IMR-90 (cell line): ENCODE measurements at regions not wholly inside any gene's neighbourhood (a gene's known extent, or its start where the extent isn't known, plus 50 kb on each side); places are given as distances from the start of the nearest gene placed in this dataset.

Source experiments
- BHLHE40 ChIP-seq: fragments of 150-350 bp; IDR thresholded peaks from 2 replicates; pipeline ENCODE4 v1.6.1; 2016; ENCODE audit warnings: mild to moderate bottlenecking, low read depth, low read length
- CEBPB ChIP-seq: IDR thresholded peaks from 2 replicates; pipeline ENCODE4 v1.6.1; 2012; ENCODE audit warnings: low read depth, low read length, improper control_type of control experiment
- MAFK ChIP-seq: IDR thresholded peaks from 2 replicates; pipeline ENCODE4 v1.6.1; 2012; ENCODE audit warnings: low read depth, low read length, improper control_type of control experiment
- MAZ ChIP-seq: IDR thresholded peaks from 2 replicates; pipeline ENCODE4 v1.6.1; 2012; ENCODE audit warnings: low read depth, mild to moderate bottlenecking, low read length, improper control_type of control experiment, moderate library complexity, borderline replicate concordance
- MXI1 ChIP-seq: IDR thresholded peaks from 2 replicates; pipeline ENCODE4 v1.6.1; 2012; ENCODE audit warnings: low read depth, mild to moderate bottlenecking, low read length, moderate library complexity, borderline replicate concordance
- POLR2A ChIP-seq: IDR thresholded peaks from 2 replicates; pipeline ENCODE4 v1.6.1; 2012; ENCODE audit warnings: mild to moderate bottlenecking, low read depth, low read length
- RAD21 ChIP-seq: IDR thresholded peaks from 2 replicates; pipeline ENCODE4 v1.6.1; 2012; ENCODE audit warnings: low read length, improper control_type of control experiment
- RCOR1 ChIP-seq: IDR thresholded peaks from 2 replicates; pipeline ENCODE4 v1.6.1; 2012; ENCODE audit warnings: mild to moderate bottlenecking, low read length, improper control_type of control experiment; ENCODE audit not compliant: insufficient replicate concordance
- RFX5 ChIP-seq: IDR thresholded peaks from 2 replicates; pipeline ENCODE4 v1.8.0; 2012; ENCODE audit warnings: low read depth, mild to moderate bottlenecking, low read length, moderate library complexity
- SMC3 ChIP-seq: fragments of 150-350 bp; IDR thresholded peaks from 2 replicates; pipeline ENCODE4 v1.6.1; 2016; ENCODE audit warnings: low read depth, mild to moderate bottlenecking, antibody characterized with exemption, low read length, moderate library complexity
- USF2 ChIP-seq: fragments of 150-350 bp; IDR thresholded peaks from 2 replicates; pipeline ENCODE4 v1.6.1; 2017; ENCODE audit warnings: mild to moderate bottlenecking, antibody characterized with exemption, low read length, low read depth
- TF ChIP-seq, protein P1 (sequence below): conservative IDR thresholded peaks from 2 replicates; pipeline ENCODE4 v1.5.1; 2012; ENCODE audit warnings: mild to moderate bottlenecking, low read depth, low read length, improper control_type of control experiment

DNA sequence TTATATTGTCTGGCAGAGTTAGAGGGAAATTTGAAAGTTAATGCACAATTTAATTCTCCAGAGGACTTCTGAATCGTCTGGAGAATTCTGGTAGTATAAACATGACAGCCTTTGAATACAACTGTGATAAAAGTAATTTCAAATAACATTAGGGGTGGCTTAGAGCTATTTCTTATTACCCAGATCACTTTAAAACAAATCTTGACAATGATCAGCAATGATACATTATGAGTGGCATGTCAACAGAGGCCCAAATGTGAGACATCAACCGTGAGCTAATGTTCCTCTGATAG, 259.1 kb downstream of the HACE1 start:
- TF ChIP-seq POLR2A (no peak), CEBPB (no peak), MAZ (no peak), USF2 (no peak), SMC3 (no peak), RCOR1 (no peak), MAFK (no peak), MXI1 (no peak), BHLHE40 (no peak), RAD21 (no peak), RFX5 (no peak)
- TF ChIP-seq, protein P1, sequence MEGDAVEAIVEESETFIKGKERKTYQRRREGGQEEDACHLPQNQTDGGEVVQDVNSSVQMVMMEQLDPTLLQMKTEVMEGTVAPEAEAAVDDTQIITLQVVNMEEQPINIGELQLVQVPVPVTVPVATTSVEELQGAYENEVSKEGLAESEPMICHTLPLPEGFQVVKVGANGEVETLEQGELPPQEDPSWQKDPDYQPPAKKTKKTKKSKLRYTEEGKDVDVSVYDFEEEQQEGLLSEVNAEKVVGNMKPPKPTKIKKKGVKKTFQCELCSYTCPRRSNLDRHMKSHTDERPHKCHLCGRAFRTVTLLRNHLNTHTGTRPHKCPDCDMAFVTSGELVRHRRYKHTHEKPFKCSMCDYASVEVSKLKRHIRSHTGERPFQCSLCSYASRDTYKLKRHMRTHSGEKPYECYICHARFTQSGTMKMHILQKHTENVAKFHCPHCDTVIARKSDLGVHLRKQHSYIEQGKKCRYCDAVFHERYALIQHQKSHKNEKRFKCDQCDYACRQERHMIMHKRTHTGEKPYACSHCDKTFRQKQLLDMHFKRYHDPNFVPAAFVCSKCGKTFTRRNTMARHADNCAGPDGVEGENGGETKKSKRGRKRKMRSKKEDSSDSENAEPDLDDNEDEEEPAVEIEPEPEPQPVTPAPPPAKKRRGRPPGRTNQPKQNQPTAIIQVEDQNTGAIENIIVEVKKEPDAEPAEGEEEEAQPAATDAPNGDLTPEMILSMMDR = no peak
